ENCODE measurements at regions not wholly inside any gene's neighbourhood (a gene's known extent, or its start where the extent isn't known, plus 50 kb on each side); places are given as distances from the start of the nearest gene placed in this dataset.

DNA sequence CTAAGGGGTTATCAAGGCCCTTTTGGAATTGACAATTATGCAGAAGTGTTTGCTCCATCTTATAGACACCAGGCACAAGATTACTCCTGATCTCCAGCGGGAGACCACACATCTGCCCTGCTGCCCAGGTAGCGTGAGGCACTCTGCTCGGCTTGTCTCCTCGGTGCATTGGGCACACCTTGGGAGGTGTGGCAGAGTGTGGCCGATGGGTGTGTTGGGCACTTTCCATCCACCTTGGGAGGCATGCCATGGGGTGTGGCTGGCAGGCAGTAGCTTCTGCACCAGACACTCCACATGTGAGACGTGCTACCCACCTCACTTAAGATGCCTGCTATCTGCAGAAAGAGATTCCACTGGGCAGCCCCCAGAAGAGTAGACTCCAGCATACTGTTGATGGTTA, 54.1 kb downstream of the GADD45G start:
- TF ChIP-seq, protein P1, sequence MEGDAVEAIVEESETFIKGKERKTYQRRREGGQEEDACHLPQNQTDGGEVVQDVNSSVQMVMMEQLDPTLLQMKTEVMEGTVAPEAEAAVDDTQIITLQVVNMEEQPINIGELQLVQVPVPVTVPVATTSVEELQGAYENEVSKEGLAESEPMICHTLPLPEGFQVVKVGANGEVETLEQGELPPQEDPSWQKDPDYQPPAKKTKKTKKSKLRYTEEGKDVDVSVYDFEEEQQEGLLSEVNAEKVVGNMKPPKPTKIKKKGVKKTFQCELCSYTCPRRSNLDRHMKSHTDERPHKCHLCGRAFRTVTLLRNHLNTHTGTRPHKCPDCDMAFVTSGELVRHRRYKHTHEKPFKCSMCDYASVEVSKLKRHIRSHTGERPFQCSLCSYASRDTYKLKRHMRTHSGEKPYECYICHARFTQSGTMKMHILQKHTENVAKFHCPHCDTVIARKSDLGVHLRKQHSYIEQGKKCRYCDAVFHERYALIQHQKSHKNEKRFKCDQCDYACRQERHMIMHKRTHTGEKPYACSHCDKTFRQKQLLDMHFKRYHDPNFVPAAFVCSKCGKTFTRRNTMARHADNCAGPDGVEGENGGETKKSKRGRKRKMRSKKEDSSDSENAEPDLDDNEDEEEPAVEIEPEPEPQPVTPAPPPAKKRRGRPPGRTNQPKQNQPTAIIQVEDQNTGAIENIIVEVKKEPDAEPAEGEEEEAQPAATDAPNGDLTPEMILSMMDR (optimal IDR thresholded peaks at IDR 0.05 in 1 of 3, IDR thresholded peaks at IDR 0.05 in 1 of 3, conservative IDR thresholded peaks at IDR 0.05 in 1 of 3; ENCODE audit: extremely low read depth in 1 of 3, insufficient read depth in 2 of 3, low read length in 3 of 3) = no peak
- no peak for TF ChIP-seq EZH2 (IDR thresholded peaks at IDR 0.05; ENCODE audit: low read length)

All from keratinocyte (primary cell).